ENCODE measurements at regions not wholly inside any gene's neighbourhood (a gene's known extent, or its start where the extent isn't known, plus 50 kb on each side); places are given as distances from the start of the nearest gene placed in this dataset.
"Not testable (repeated sequence)": the region's sequence is repeated elsewhere in the genome, so short reads cannot be mapped to it uniquely, and the experiment has no call there.

GRCh38 chr7:119969054-119969453, 303.9 kb upstream of the KCND2 start:
- DNase-seq, result no peak

GRCh38 chr7:119969763-119970162, 303.2 kb upstream of the KCND2 start:
- DNase-seq, result no peak

- no peak for DNase-seq
Observed at GRCh38 chr7:119974972-119975371, 298.0 kb upstream of the KCND2 start.

- no peak for DNase-seq
Observed at GRCh38 chr7:119982884-119983283, 290.1 kb upstream of the KCND2 start.

GRCh38 chr7:119983468-119983867, 289.5 kb upstream of the KCND2 start:
- no peak for DNase-seq

- DNase-seq, result no peak
Observed at GRCh38 chr7:119984247-119984646, 288.7 kb upstream of the KCND2 start.

- no peak for DNase-seq
Observed at GRCh38 chr7:119988401-119988800, 284.6 kb upstream of the KCND2 start.

GRCh38 chr7:119994928-119995327, 278.0 kb upstream of the KCND2 start:
- DNase-seq, result no peak

- DNase-seq, result no peak
Observed at GRCh38 chr7:119996634-119997033, 276.3 kb upstream of the KCND2 start.

- DNase-seq, result no peak
Observed at GRCh38 chr7:119999738-120000475, 273.1 kb upstream of the KCND2 start.

- no peak for DNase-seq
Observed at GRCh38 chr7:120005720-120006119, 267.3 kb upstream of the KCND2 start.

- DNase-seq, result not testable (repeated sequence)
Observed at GRCh38 chr7:120014301-120014700, 258.7 kb upstream of the KCND2 start.

GRCh38 chr7:120014925-120015465, 258.0 kb upstream of the KCND2 start:
- DNase-seq, result no peak

- DNase-seq, result no peak
Observed at GRCh38 chr7:120021085-120021484, 251.9 kb upstream of the KCND2 start.

- DNase-seq, result no peak
Observed at GRCh38 chr7:120023494-120024167, 249.3 kb upstream of the KCND2 start.

- DNase-seq, result no peak
Observed at GRCh38 chr7:120028636-120029035, 244.3 kb upstream of the KCND2 start.

- no peak for DNase-seq
Observed at GRCh38 chr7:120030876-120031275, 242.1 kb upstream of the KCND2 start.

- no peak for DNase-seq
Observed at GRCh38 chr7:120033114-120033513, 239.9 kb upstream of the KCND2 start.

GRCh38 chr7:120039138-120039537, 233.8 kb upstream of the KCND2 start:
- DNase-seq, result no peak

- no peak for DNase-seq
Observed at GRCh38 chr7:120041798-120042197, 231.2 kb upstream of the KCND2 start.

- DNase-seq, result no peak
Observed at GRCh38 chr7:120043250-120043649, 229.7 kb upstream of the KCND2 start.

GRCh38 chr7:120052884-120053382, 220.0 kb upstream of the KCND2 start:
- DNase-seq, result no peak

GRCh38 chr7:120053390-120053961, 219.5 kb upstream of the KCND2 start:
- no peak for DNase-seq
